ENCODE measurements at regions not wholly inside any gene's neighbourhood (a gene's known extent, or its start where the extent isn't known, plus 50 kb on each side); places are given as distances from the start of the nearest gene placed in this dataset.

- TF ChIP-seq CTCF (IDR thresholded peaks at IDR 0.05; ENCODE audit: low read depth, low read length, missing input control), result no peak
- no peak for TF ChIP-seq EGR1 (IDR thresholded peaks at IDR 0.05; ENCODE audit: low read depth in 2 of 2)
- no peak for TF ChIP-seq SP1 (IDR thresholded peaks at IDR 0.05)
Observed at GRCh38 chr3:63724987-63725386, 72.5 kb downstream of the SNTN start (continued).

- H3K27ac ChIP-seq (ENCODE audit: low read depth in 1 of 2, low read length in 2 of 2), result no peak overlapping the region
- H3K9me3 ChIP-seq (ENCODE audit: control insufficient read depth in 4 of 4, low read length in 3 of 4), result peaks cover 0 to 5% (median 0%) of the 10 kb centered on the region in 4 donors
- TF ChIP-seq TAF1 (conservative IDR thresholded peaks at IDR 0.05) (no peak), GABPA (IDR thresholded peaks at IDR 0.05 in 1 of 2, conservative IDR thresholded peaks at IDR 0.05 in 1 of 2) (no peak), YY1 (IDR thresholded peaks at IDR 0.05) (no peak), RAD21 (IDR thresholded peaks at IDR 0.05) (no peak), RXRA (IDR thresholded peaks at IDR 0.05) (no peak), FOXA2 (IDR thresholded peaks at IDR 0.05) (no peak), CTCF (IDR thresholded peaks at IDR 0.05; ENCODE audit: low read depth, low read length, missing input control) (no peak), SP1 (IDR thresholded peaks at IDR 0.05) (no peak)
- TF ChIP-seq, protein P1, sequence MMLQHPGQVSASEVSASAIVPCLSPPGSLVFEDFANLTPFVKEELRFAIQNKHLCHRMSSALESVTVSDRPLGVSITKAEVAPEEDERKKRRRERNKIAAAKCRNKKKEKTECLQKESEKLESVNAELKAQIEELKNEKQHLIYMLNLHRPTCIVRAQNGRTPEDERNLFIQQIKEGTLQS (IDR thresholded peaks at IDR 0.05), result no peak
- H3K4me3 ChIP-seq (ENCODE audit: low read depth in 1 of 3, low read length in 3 of 3), result no peak overlapping the region
- no peaks in the 10 kb centered on the region for H3K36me3 ChIP-seq (ENCODE audit: control insufficient read depth in 4 of 4, insufficient read depth in 3 of 4, low read depth in 1 of 4, low read length in 3 of 4)
- 90% methylated on average over 4 of the region's 4 CpGs for WGBS
- DNase-seq (ENCODE audit: low spot score), result no peak
- H3K9ac ChIP-seq (ENCODE audit: low read depth in 1 of 2, low read length in 2 of 2), result no peak overlapping the region
- no peaks in the 10 kb centered on the region for H3K4me1 ChIP-seq (ENCODE audit: control insufficient read depth in 4 of 4, insufficient read depth in 4 of 4, low read length in 3 of 4)
- H3K27me3 ChIP-seq (ENCODE audit: control insufficient read depth in 4 of 4, insufficient read depth in 4 of 4, low read length in 3 of 4), result no peaks in the 10 kb centered on the region
Observed at GRCh38 chr3:63726656-63727055, 74.2 kb downstream of the SNTN start.

DNA sequence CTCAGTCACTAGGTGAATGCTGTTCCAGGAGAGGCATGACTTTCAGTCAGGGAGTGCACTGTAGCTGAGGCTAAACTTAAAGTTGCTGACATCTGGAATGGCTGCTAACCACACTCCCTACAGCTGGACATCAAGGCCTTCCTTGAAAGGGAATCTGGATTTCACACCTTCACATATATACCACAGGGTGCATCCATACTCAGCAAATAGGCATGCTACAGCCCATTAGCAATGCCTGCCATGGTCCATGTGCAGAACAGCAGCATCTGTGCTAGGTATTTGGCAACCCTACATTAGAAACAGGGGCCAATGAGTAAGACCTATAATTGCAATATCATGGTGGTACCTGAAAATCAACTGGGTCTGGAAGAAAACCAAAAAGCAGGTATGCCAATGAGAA is 74.8 kb downstream of the SNTN start:
- H3K4me3 ChIP-seq (ENCODE audit: low read depth in 1 of 3, low read length in 3 of 3), result no peak overlapping the region
- TF ChIP-seq REST (IDR thresholded peaks at IDR 0.05) (no peak), RAD21 (IDR thresholded peaks at IDR 0.05) (no peak), CTCF (IDR thresholded peaks at IDR 0.05; ENCODE audit: low read depth, low read length, missing input control) (no peak), HNF4G (IDR thresholded peaks at IDR 0.05) (no peak), HNF4A (conservative IDR thresholded peaks at IDR 0.05) (no peak), TAF1 (conservative IDR thresholded peaks at IDR 0.05) (no peak), NR2F2 (IDR thresholded peaks at IDR 0.05) (no peak), ZBTB33 (IDR thresholded peaks at IDR 0.05) (no peak), JUND (IDR thresholded peaks at IDR 0.05) (no peak)
- no peaks in the 10 kb centered on the region for H3K4me1 ChIP-seq (ENCODE audit: control insufficient read depth in 4 of 4, insufficient read depth in 4 of 4, low read length in 3 of 4)
- H3K27me3 ChIP-seq (ENCODE audit: control insufficient read depth in 4 of 4, insufficient read depth in 4 of 4, low read length in 3 of 4), result no peaks in the 10 kb centered on the region
- DNase-seq (ENCODE audit: low spot score), result no peak
- no peaks in the 10 kb centered on the region for H3K36me3 ChIP-seq (ENCODE audit: control insufficient read depth in 4 of 4, insufficient read depth in 3 of 4, low read depth in 1 of 4, low read length in 3 of 4)
- peaks cover 0 to under 1% (median 0%) of the 10 kb centered on the region in 4 donors for H3K9me3 ChIP-seq (ENCODE audit: control insufficient read depth in 4 of 4, low read length in 3 of 4)
- H3K9ac ChIP-seq (ENCODE audit: low read depth in 1 of 2, low read length in 2 of 2), result no peak overlapping the region
- H3K27ac ChIP-seq (ENCODE audit: low read depth in 1 of 2, low read length in 2 of 2), result no peak overlapping the region
